Liver (tissue), 3 donors: ENCODE measurements at regions not wholly inside any gene's neighbourhood (a gene's known extent, or its start where the extent isn't known, plus 50 kb on each side); places are given as distances from the start of the nearest gene placed in this dataset.

Source experiments
- FOXA1 ChIP-seq: IDR thresholded peaks from 2 replicates; pipeline ENCODE4 v1.6.1; 2016; ENCODE audit warnings: antibody characterized with exemption
- GABPA ChIP-seq, 2 donors: IDR thresholded peaks in 1 of 2; conservative IDR thresholded peaks in 1 of 2; 2 replicates each; pipeline ENCODE4 v1.6.1; 2016; ENCODE audit warnings: antibody characterized with exemption in 2 of 2, mild to moderate bottlenecking in 1 of 2, moderate library complexity in 1 of 2
- HNF4A ChIP-seq, 2 donors: conservative IDR thresholded peaks; 2 replicates each; pipeline ENCODE4 v1.6.1; 2016; ENCODE audit warnings: antibody characterized with exemption in 2 of 2, mild to moderate bottlenecking in 2 of 2
- JUND ChIP-seq, 2 donors: IDR thresholded peaks; 2 replicates each; pipeline ENCODE4 v1.6.1; 2016; ENCODE audit warnings: antibody characterized with exemption in 2 of 2
- RAD21 ChIP-seq, 2 donors: IDR thresholded peaks; 2 replicates each; pipeline ENCODE4 v1.6.1; 2016; ENCODE audit warnings: antibody characterized with exemption in 2 of 2, mild to moderate bottlenecking in 2 of 2
- RXRA ChIP-seq, 2 donors: IDR thresholded peaks; 2 replicates each; pipeline ENCODE4 v1.6.1; 2017 to 2018; ENCODE audit warnings: antibody characterized with exemption in 2 of 2, mild to moderate bottlenecking in 1 of 2
- SP1 ChIP-seq: IDR thresholded peaks from 2 replicates; pipeline ENCODE4 v1.6.1; 2018; ENCODE audit warnings: antibody characterized with exemption, mild to moderate bottlenecking
- TAF1 ChIP-seq: conservative IDR thresholded peaks from 2 replicates; pipeline ENCODE4 v1.6.1; 2016; ENCODE audit warnings: antibody characterized with exemption, mild to moderate bottlenecking
- YY1 ChIP-seq: IDR thresholded peaks from 2 replicates; pipeline ENCODE4 v1.6.1; 2016; ENCODE audit warnings: antibody characterized with exemption, mild to moderate bottlenecking
- TF ChIP-seq, protein P1 (sequence below): fragments of 150-350 bp; IDR thresholded peaks from 2 replicates; pipeline ENCODE4 v1.5.1; 2017; ENCODE audit warnings: improper control_type of control experiment, low read depth, low read length; ENCODE audit not compliant: missing input control
- TF ChIP-seq, protein P2 (sequence below): IDR thresholded peaks from 2 replicates; pipeline ENCODE4 v1.6.1; 2016; ENCODE audit warnings: antibody characterized with exemption
- TF ChIP-seq, protein P3 (sequence below): IDR thresholded peaks from 2 replicates; pipeline ENCODE4 v1.6.1; 2016; ENCODE audit warnings: antibody characterized with exemption
- TF ChIP-seq, protein P4 (sequence below): IDR thresholded peaks from 2 replicates; pipeline ENCODE4 v1.6.1; 2016; ENCODE audit warnings: antibody characterized with exemption, mild to moderate bottlenecking
- TF ChIP-seq, protein P5 (sequence below): IDR thresholded peaks from 2 replicates; pipeline ENCODE4 v1.6.1; 2016; ENCODE audit warnings: antibody characterized with exemption
- donor health status: healthy.
- donor health status: healthy.

DNA sequence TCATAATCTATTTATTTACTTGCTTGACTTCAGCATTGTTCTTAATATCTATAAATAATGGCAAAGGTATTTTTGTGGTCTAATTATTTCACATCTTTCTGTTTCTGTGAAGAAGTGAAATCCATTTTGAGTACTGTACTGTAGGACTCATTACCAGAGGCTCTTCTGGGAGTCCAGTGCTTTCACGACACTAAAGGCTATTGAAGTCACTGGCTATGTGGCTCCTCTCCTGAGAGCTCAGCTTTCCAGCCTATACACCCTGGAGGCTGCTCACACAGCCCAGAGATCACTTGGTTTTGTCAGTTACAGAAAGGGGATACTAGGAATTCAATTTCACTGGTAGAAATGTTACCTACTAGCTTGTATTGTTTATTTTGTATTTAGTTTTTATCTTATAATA is 547.3 kb downstream of the TAF11L14 start:
- no peak for TF ChIP-seq TAF1
- TF ChIP-seq, protein P1, sequence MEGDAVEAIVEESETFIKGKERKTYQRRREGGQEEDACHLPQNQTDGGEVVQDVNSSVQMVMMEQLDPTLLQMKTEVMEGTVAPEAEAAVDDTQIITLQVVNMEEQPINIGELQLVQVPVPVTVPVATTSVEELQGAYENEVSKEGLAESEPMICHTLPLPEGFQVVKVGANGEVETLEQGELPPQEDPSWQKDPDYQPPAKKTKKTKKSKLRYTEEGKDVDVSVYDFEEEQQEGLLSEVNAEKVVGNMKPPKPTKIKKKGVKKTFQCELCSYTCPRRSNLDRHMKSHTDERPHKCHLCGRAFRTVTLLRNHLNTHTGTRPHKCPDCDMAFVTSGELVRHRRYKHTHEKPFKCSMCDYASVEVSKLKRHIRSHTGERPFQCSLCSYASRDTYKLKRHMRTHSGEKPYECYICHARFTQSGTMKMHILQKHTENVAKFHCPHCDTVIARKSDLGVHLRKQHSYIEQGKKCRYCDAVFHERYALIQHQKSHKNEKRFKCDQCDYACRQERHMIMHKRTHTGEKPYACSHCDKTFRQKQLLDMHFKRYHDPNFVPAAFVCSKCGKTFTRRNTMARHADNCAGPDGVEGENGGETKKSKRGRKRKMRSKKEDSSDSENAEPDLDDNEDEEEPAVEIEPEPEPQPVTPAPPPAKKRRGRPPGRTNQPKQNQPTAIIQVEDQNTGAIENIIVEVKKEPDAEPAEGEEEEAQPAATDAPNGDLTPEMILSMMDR = no peak
- TF ChIP-seq YY1 = no peak
- TF ChIP-seq RXRA (IDR thresholded peaks at IDR 0.05) = no peak
- TF ChIP-seq RAD21 (IDR thresholded peaks at IDR 0.05) = no peak
- TF ChIP-seq, protein P2, sequence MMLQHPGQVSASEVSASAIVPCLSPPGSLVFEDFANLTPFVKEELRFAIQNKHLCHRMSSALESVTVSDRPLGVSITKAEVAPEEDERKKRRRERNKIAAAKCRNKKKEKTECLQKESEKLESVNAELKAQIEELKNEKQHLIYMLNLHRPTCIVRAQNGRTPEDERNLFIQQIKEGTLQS = no peak
- no peak for TF ChIP-seq GABPA (IDR thresholded peaks at IDR 0.05 in 1 of 2, conservative IDR thresholded peaks at IDR 0.05 in 1 of 2)
- TF ChIP-seq SP1 = no peak
- TF ChIP-seq FOXA1 = no peak
- TF ChIP-seq HNF4A (conservative IDR thresholded peaks at IDR 0.05) = no peak
- TF ChIP-seq, protein P3, sequence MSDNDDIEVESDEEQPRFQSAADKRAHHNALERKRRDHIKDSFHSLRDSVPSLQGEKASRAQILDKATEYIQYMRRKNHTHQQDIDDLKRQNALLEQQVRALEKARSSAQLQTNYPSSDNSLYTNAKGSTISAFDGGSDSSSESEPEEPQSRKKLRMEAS = no peak
- TF ChIP-seq, protein P4, sequence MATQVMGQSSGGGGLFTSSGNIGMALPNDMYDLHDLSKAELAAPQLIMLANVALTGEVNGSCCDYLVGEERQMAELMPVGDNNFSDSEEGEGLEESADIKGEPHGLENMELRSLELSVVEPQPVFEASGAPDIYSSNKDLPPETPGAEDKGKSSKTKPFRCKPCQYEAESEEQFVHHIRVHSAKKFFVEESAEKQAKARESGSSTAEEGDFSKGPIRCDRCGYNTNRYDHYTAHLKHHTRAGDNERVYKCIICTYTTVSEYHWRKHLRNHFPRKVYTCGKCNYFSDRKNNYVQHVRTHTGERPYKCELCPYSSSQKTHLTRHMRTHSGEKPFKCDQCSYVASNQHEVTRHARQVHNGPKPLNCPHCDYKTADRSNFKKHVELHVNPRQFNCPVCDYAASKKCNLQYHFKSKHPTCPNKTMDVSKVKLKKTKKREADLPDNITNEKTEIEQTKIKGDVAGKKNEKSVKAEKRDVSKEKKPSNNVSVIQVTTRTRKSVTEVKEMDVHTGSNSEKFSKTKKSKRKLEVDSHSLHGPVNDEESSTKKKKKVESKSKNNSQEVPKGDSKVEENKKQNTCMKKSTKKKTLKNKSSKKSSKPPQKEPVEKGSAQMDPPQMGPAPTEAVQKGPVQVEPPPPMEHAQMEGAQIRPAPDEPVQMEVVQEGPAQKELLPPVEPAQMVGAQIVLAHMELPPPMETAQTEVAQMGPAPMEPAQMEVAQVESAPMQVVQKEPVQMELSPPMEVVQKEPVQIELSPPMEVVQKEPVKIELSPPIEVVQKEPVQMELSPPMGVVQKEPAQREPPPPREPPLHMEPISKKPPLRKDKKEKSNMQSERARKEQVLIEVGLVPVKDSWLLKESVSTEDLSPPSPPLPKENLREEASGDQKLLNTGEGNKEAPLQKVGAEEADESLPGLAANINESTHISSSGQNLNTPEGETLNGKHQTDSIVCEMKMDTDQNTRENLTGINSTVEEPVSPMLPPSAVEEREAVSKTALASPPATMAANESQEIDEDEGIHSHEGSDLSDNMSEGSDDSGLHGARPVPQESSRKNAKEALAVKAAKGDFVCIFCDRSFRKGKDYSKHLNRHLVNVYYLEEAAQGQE = no peak
- no peak for TF ChIP-seq JUND (IDR thresholded peaks at IDR 0.05)
- TF ChIP-seq, protein P5, sequence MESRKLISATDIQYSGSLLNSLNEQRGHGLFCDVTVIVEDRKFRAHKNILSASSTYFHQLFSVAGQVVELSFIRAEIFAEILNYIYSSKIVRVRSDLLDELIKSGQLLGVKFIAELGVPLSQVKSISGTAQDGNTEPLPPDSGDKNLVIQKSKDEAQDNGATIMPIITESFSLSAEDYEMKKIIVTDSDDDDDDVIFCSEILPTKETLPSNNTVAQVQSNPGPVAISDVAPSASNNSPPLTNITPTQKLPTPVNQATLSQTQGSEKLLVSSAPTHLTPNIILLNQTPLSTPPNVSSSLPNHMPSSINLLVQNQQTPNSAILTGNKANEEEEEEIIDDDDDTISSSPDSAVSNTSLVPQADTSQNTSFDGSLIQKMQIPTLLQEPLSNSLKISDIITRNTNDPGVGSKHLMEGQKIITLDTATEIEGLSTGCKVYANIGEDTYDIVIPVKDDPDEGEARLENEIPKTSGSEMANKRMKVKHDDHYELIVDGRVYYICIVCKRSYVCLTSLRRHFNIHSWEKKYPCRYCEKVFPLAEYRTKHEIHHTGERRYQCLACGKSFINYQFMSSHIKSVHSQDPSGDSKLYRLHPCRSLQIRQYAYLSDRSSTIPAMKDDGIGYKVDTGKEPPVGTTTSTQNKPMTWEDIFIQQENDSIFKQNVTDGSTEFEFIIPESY = no peak
